ENCODE measurements at regions not wholly inside any gene's neighbourhood (a gene's known extent, or its start where the extent isn't known, plus 50 kb on each side); places are given as distances from the start of the nearest gene placed in this dataset.
A peak's percentile ranks its signal among the peaks of the same experiment; 100 is the strongest.

DNA sequence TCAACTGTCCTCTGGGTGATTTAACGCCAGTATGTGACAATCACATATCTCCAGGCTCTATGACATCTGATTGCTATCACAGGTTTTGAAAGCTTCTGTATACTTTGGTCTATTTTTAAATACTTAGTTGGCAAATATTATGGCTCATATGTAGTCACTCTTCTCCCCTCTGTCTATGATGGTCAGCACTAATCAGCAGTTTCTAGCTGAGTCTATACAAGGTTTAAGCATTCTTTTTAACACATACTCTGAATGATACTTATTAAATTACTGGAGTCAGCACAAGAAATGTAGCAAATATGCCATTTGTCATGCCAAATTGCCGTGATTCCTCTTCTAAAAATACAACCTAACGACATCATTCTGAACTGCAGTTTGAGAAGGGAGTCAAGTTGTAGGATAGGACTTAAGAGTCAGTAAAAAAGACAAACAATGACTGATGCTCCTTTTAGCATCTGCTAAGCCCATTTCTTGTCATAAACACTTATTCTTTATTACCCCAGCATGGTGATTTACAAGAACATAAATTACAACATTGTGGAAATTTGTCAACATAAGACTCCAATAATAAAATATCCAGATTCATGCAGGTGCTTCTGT lies 947.8 kb downstream of the XPNPEP1 start:
- H3K9me2 ChIP-seq (replicated peaks; ENCODE audit: low read length) = no peaks in the 10 kb centered on the region
- H3K27me3 ChIP-seq (ENCODE audit: low read length) = no peaks in the 10 kb centered on the region
- no peaks in the 10 kb centered on the region for H3K79me2 ChIP-seq (ENCODE audit: low read length)
- no peaks in the 10 kb centered on the region for H3K36me3 ChIP-seq (ENCODE audit: low read depth, low read length)
- DNase-seq = no peak
- no TSS peak for BruUV-seq (replicated peaks)
- H3K4me1 ChIP-seq (ENCODE audit: insufficient read depth, low read length) = no peaks in the 10 kb centered on the region
- H2AFZ ChIP-seq (ENCODE audit: low read length) = no peak overlapping the region
- ChIA-PET CTCF (no interaction called here), POLR2A (ENCODE audit: unreplicated experiment) (no interaction called here)
- H3K9me3 ChIP-seq (ENCODE audit: low read length) = no peaks in the 10 kb centered on the region
- no peak overlapping the region for H3K4me3 ChIP-seq (ENCODE audit: low read length)
- no peaks in the 10 kb centered on the region for H3F3A ChIP-seq (ENCODE audit: low read length, unreplicated experiment)
- H4K20me1 ChIP-seq (ENCODE audit: low read length) = no peaks in the 10 kb centered on the region
- intact Hi-C loops (cut with micrococcal nuclease) = no loop called here
- TF ChIP-seq, protein P1, sequence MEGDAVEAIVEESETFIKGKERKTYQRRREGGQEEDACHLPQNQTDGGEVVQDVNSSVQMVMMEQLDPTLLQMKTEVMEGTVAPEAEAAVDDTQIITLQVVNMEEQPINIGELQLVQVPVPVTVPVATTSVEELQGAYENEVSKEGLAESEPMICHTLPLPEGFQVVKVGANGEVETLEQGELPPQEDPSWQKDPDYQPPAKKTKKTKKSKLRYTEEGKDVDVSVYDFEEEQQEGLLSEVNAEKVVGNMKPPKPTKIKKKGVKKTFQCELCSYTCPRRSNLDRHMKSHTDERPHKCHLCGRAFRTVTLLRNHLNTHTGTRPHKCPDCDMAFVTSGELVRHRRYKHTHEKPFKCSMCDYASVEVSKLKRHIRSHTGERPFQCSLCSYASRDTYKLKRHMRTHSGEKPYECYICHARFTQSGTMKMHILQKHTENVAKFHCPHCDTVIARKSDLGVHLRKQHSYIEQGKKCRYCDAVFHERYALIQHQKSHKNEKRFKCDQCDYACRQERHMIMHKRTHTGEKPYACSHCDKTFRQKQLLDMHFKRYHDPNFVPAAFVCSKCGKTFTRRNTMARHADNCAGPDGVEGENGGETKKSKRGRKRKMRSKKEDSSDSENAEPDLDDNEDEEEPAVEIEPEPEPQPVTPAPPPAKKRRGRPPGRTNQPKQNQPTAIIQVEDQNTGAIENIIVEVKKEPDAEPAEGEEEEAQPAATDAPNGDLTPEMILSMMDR (conservative IDR thresholded peaks at IDR 0.05; ENCODE audit: low read depth, low read length) = no peak
- TF ChIP-seq EZH2 (IDR thresholded peaks at IDR 0.05; ENCODE audit: low read length, unreplicated experiment) = no peak
- no peak for TF ChIP-seq EZH2phosphoT487 (IDR thresholded peaks at IDR 0.05; ENCODE audit: borderline replicate concordance, low read length)
- no peak for ATAC-seq
- no peak overlapping the region for H3K27ac ChIP-seq (ENCODE audit: low read length)
- H3K9ac ChIP-seq (ENCODE audit: low read length) = no peak overlapping the region
- no peak overlapping the region for H3K4me2 ChIP-seq (ENCODE audit: low read length)

DNA sequence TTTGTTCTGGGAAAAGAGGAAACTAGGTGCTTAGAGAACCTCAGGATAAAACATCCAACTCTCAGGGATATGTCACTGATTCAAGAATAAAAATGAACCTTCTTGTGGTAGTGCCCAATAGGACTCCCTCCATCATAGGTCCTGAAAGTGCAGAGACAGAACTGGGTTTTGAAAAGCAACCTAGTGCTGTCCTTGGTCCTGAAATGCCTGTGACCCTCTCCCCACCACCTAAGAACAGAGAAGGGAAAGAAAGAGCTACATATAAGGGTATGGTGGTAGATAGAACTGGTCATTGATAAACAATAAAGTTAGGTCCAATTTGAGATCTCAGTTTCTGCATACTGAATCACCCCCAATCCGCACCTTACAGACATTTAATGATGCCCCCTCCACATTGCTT lies 953.3 kb downstream of the XPNPEP1 start:
- Histone ChIP-seq H3K9me3 (ENCODE audit: low read length) (no peaks in the 10 kb centered on the region), H3K27me3 (ENCODE audit: low read length) (no peaks in the 10 kb centered on the region), H4K20me1 (ENCODE audit: low read length) (no peaks in the 10 kb centered on the region), H3K36me3 (ENCODE audit: low read depth, low read length) (no peaks in the 10 kb centered on the region), H2AFZ (ENCODE audit: low read length) (no peak overlapping the region), H3F3A (ENCODE audit: low read length, unreplicated experiment) (no peaks in the 10 kb centered on the region), H3K4me1 (ENCODE audit: insufficient read depth, low read length) (no peaks in the 10 kb centered on the region), H3K9ac (ENCODE audit: low read length) (no peak overlapping the region), H3K9me2 (replicated peaks; ENCODE audit: low read length) (no peaks in the 10 kb centered on the region), H3K79me2 (ENCODE audit: low read length) (no peaks in the 10 kb centered on the region), H3K4me3 (ENCODE audit: low read length) (no peak overlapping the region), H3K27ac (ENCODE audit: low read length) (no peak overlapping the region), H3K4me2 (ENCODE audit: low read length) (no peak overlapping the region)
- no peak; the same call in 1 of the 2 replicates for ATAC-seq
- ChIA-PET POLR2A (ENCODE audit: unreplicated experiment) (no interaction called here), CTCF (no interaction called here)
- BruUV-seq (replicated peaks) = no TSS peak
- intact Hi-C loops (cut with micrococcal nuclease) = no loop called here
- DNase-seq = peak; percentile 51
- TF ChIP-seq EZH2phosphoT487 (IDR thresholded peaks at IDR 0.05; ENCODE audit: borderline replicate concordance, low read length) (no peak), EZH2 (IDR thresholded peaks at IDR 0.05; ENCODE audit: low read length, unreplicated experiment) (no peak)
- TF ChIP-seq, protein P1 (conservative IDR thresholded peaks at IDR 0.05; ENCODE audit: low read depth, low read length) = no peak

DNA sequence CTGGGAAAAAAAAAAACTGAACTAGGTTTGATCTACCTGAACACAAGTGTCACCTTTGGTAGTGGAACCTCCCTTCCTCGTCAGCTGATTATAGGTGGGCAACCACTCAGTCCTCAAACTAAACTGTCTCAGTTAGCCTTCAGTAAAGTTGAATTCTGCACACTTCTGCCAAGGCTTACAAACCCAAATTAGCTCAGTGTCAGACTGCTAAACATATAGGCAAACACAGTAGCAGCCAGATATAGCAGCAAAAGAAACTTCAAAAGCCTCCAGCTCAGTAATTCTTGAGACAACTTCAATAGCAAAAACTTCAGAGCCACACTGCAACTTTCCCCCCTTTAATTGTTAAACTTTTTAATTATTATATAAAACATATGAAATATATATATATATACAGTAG lies 956.9 kb downstream of the XPNPEP1 start:
- TF ChIP-seq EZH2 (IDR thresholded peaks at IDR 0.05; ENCODE audit: low read length, unreplicated experiment) (no peak), EZH2phosphoT487 (IDR thresholded peaks at IDR 0.05; ENCODE audit: borderline replicate concordance, low read length) (no peak)
- TF ChIP-seq, protein P1 (conservative IDR thresholded peaks at IDR 0.05; ENCODE audit: low read depth, low read length) = no peak
- H3K9me3 ChIP-seq (ENCODE audit: low read length) = no peaks in the 10 kb centered on the region

More for the DNA sequence above, 956.9 kb downstream of the XPNPEP1 start:
- BruUV-seq (replicated peaks) = no TSS peak
- CTCF ChIA-PET = no interaction called here
- Histone ChIP-seq H2AFZ (ENCODE audit: low read length) (no peak overlapping the region), H4K20me1 (ENCODE audit: low read length) (no peaks in the 10 kb centered on the region), H3K79me2 (ENCODE audit: low read length) (no peaks in the 10 kb centered on the region), H3K9me2 (replicated peaks; ENCODE audit: low read length) (no peaks in the 10 kb centered on the region), H3K27me3 (ENCODE audit: low read length) (0 out of 2 replicates have a peak, but pooled peaks cover 6% of the 10 kb centered on the region), H3K4me2 (ENCODE audit: low read length) (no peak overlapping the region), H3F3A (ENCODE audit: low read length, unreplicated experiment) (no peaks in the 10 kb centered on the region), H3K36me3 (ENCODE audit: low read depth, low read length) (no peaks in the 10 kb centered on the region), H3K27ac (ENCODE audit: low read length) (no peak overlapping the region), H3K4me1 (ENCODE audit: insufficient read depth, low read length) (no peaks in the 10 kb centered on the region), H3K9ac (ENCODE audit: low read length) (no peak overlapping the region), H3K4me3 (ENCODE audit: low read length) (no peak overlapping the region)
- DNase-seq = no peak
- POLR2A ChIA-PET (ENCODE audit: unreplicated experiment) = no interaction called here
- intact Hi-C loops (cut with micrococcal nuclease) = no loop called here
- ATAC-seq = no peak
